GM12873 (cell line): ENCODE measurements at regions not wholly inside any gene's neighbourhood (a gene's known extent, or its start where the extent isn't known, plus 50 kb on each side); places are given as distances from the start of the nearest gene placed in this dataset.

Experiments used
- CTCF ChIP-seq: IDR thresholded peaks from 2 replicates; pipeline ENCODE4 v1.5.1; 2012; ENCODE audit warnings: low read depth, mild to moderate bottlenecking, moderate library complexity, low read length, control low read depth; ENCODE audit not compliant: insufficient read depth; ENCODE audit errors: missing control alignments

- no peak for TF ChIP-seq CTCF
These were observed 426.6 kb downstream of the FRK start for GRCh38 chr6:115634131-115634530.

GRCh38 chr6:115631028-115631427 lies 429.7 kb downstream of the FRK start:
- TF ChIP-seq CTCF = no peak

- no peak for TF ChIP-seq CTCF
These were observed 430.2 kb downstream of the FRK start for GRCh38 chr6:115630424-115631024.

- no peak for TF ChIP-seq CTCF
These were observed 431.3 kb downstream of the FRK start for GRCh38 chr6:115629415-115629814.

- TF ChIP-seq CTCF = no peak
These were observed 442.4 kb downstream of the FRK start for GRCh38 chr6:115618256-115618655.

- no peak for TF ChIP-seq CTCF
These were observed 443.7 kb downstream of the FRK start for GRCh38 chr6:115617031-115617430.

- no peak for TF ChIP-seq CTCF
These were observed 447.2 kb downstream of the FRK start for GRCh38 chr6:115613488-115613887.
